GM18502 (cell line): ENCODE measurements at regions not wholly inside any gene's neighbourhood (a gene's known extent, or its start where the extent isn't known, plus 50 kb on each side); places are given as distances from the start of the nearest gene placed in this dataset.

Source experiments
- ATAC-seq: cut with Tn5 transposase; IDR thresholded peaks from one replicate; pipeline ENCODE4 v1.9.1; 2021; ENCODE audit warnings: mild to moderate bottlenecking; ENCODE audit not compliant: unreplicated experiment, poor library complexity

- no peak for ATAC-seq
Observed at GRCh38 chr4:18572481-18572880, 550.9 kb upstream of the LCORL start.

GRCh38 chr4:18571301-18571761 is 549.8 kb upstream of the LCORL start:
- no peak for ATAC-seq

GRCh38 chr4:18570370-18570769 is 548.8 kb upstream of the LCORL start:
- ATAC-seq = no peak

- no peak for ATAC-seq
Observed at GRCh38 chr4:18568600-18568999, 547.0 kb upstream of the LCORL start.

GRCh38 chr4:18566970-18567799 is 545.6 kb upstream of the LCORL start:
- no peak for ATAC-seq

- no peak for ATAC-seq
Observed at GRCh38 chr4:18559492-18559891, 537.9 kb upstream of the LCORL start.

- ATAC-seq = no peak
Observed at GRCh38 chr4:18556402-18556801, 534.8 kb upstream of the LCORL start.

GRCh38 chr4:18540349-18540748 is 518.8 kb upstream of the LCORL start:
- ATAC-seq = no peak

GRCh38 chr4:18538121-18538520 is 516.6 kb upstream of the LCORL start:
- ATAC-seq = no peak

GRCh38 chr4:18536428-18536827 is 514.9 kb upstream of the LCORL start:
- ATAC-seq = no peak

GRCh38 chr4:18535948-18536347 is 514.4 kb upstream of the LCORL start:
- ATAC-seq = no peak

GRCh38 chr4:18533262-18533775 is 511.8 kb upstream of the LCORL start:
- no peak for ATAC-seq

- no peak for ATAC-seq
Observed at GRCh38 chr4:18531731-18532130, 510.2 kb upstream of the LCORL start.

- ATAC-seq = no peak
Observed at GRCh38 chr4:18529482-18529881, 507.9 kb upstream of the LCORL start.

- ATAC-seq = no peak
Observed at GRCh38 chr4:18524667-18525066, 503.1 kb upstream of the LCORL start.

- ATAC-seq = no peak
Observed at GRCh38 chr4:18518098-18518497, 496.5 kb upstream of the LCORL start.

- ATAC-seq = no peak
Observed at GRCh38 chr4:18513861-18514260, 492.3 kb upstream of the LCORL start.

GRCh38 chr4:18512718-18513117 is 491.2 kb upstream of the LCORL start:
- ATAC-seq = no peak

- ATAC-seq = no peak
Observed at GRCh38 chr4:18511727-18512126, 490.2 kb upstream of the LCORL start.

- no peak for ATAC-seq
Observed at GRCh38 chr4:18508786-18509185, 487.2 kb upstream of the LCORL start.

GRCh38 chr4:18480928-18481327 is 459.4 kb upstream of the LCORL start:
- ATAC-seq = no peak

- ATAC-seq = no peak
Observed at GRCh38 chr4:18480342-18480741, 458.8 kb upstream of the LCORL start.
